Stomach (tissue), 4 donors: ENCODE measurements at regions not wholly inside any gene's neighbourhood (a gene's known extent, or its start where the extent isn't known, plus 50 kb on each side); places are given as distances from the start of the nearest gene placed in this dataset.

ENCODE experiments used
- CTCF ChIP-seq, 7 experiments: fragments of 450-650 bp in 4 of 7; fragments of 200-600 bp in 3 of 7; sonication (generic) in 3 of 7; IDR thresholded peaks; one replicate each; pipeline ENCODE4 v1.5.1; 2016 to 2019; ENCODE audit warnings: antibody characterized with exemption in 7 of 7, control low read depth in 2 of 7, mild to moderate bottlenecking in 1 of 7
- POLR2A ChIP-seq, 4 donors: fragments of 450-650 bp; IDR thresholded peaks; one replicate each; pipeline ENCODE4 v1.6.1; 2016; ENCODE audit warnings: antibody characterized with exemption in 4 of 4, control low read depth in 2 of 4, mild to moderate bottlenecking in 1 of 4, moderate library complexity in 1 of 4
- POLR2AphosphoS5 ChIP-seq, 3 donors: sonication (generic); formaldehyde crosslinking; IDR thresholded peaks; one replicate each; pipeline ENCODE4 v1.6.1; 2016; ENCODE audit warnings: antibody characterized with exemption in 3 of 3

GRCh38 chr16:8044796-8045195 is 545.5 kb downstream of the TMEM114 start:
- no peak for TF ChIP-seq CTCF (IDR thresholded peaks at IDR 0.05)
- no peak for TF ChIP-seq POLR2A (IDR thresholded peaks at IDR 0.05)
- TF ChIP-seq POLR2AphosphoS5 (IDR thresholded peaks at IDR 0.05), result no peak
